OCI-LY1 (cell line): ENCODE measurements at regions not wholly inside any gene's neighbourhood (a gene's known extent, or its start where the extent isn't known, plus 50 kb on each side); places are given as distances from the start of the nearest gene placed in this dataset.

Source experiments
- H2AFZ ChIP-seq: fragments of 200-600 bp; sonication (generic), shearing (Covaris generic); 2 replicates; pipeline ENCODE4 v1.6.0; 2014; ENCODE audit warnings: antibody characterized with exemption, mild to moderate bottlenecking, low read length
- H3F3A ChIP-seq: fragments of 200-600 bp; sonication (generic), shearing (Covaris generic); 2 replicates; pipeline ENCODE4 v1.6.0; 2014; ENCODE audit warnings: mild to moderate bottlenecking, antibody characterized with exemption, low read length, moderate library complexity; ENCODE audit not compliant: insufficient read depth
- H3K27ac ChIP-seq: fragments of 200-600 bp; sonication (generic); 2 replicates; pipeline ENCODE4 v1.5.1; 2014; ENCODE audit warnings: low read length, mixed run types, mild to moderate bottlenecking, low read depth; ENCODE audit not compliant: poor library complexity, severe bottlenecking
- H3K27me3 ChIP-seq: fragments of 200-600 bp; sonication (generic); 2 replicates; pipeline ENCODE4 v1.6.0; 2014; ENCODE audit warnings: antibody characterized with exemption, mild to moderate bottlenecking, low read length, moderate library complexity; ENCODE audit not compliant: insufficient read depth
- H3K36me3 ChIP-seq: fragments of 200-600 bp; sonication (generic); 2 replicates; pipeline ENCODE4 v1.6.1; 2014; ENCODE audit warnings: mild to moderate bottlenecking, antibody characterized with exemption, low read length, moderate library complexity, mixed read lengths; ENCODE audit not compliant: insufficient read depth
- H3K4me1 ChIP-seq: fragments of 200-600 bp; sonication (generic); 2 replicates; pipeline ENCODE4 v1.5.1; 2014; ENCODE audit warnings: mild to moderate bottlenecking, low read length, moderate library complexity; ENCODE audit not compliant: insufficient read depth, severe bottlenecking
- H3K4me2 ChIP-seq: fragments of 200-600 bp; sonication (generic), shearing (Covaris generic); 2 replicates; pipeline ENCODE4 v1.6.1; 2014; ENCODE audit warnings: low read length
- H3K4me3 ChIP-seq: fragments of 200-600 bp; sonication (generic); 2 replicates; pipeline ENCODE4 v1.5.1; 2014; ENCODE audit warnings: low read length, low read depth, mild to moderate bottlenecking, mixed read lengths; ENCODE audit not compliant: poor library complexity, severe bottlenecking
- H3K79me2 ChIP-seq: fragments of 200-600 bp; shearing (Covaris generic); 2 replicates; pipeline ENCODE4 v1.6.1; 2016; ENCODE audit warnings: mixed run types, low read length, mixed read lengths; ENCODE audit not compliant: insufficient read depth
- H3K9ac ChIP-seq: fragments of 200-600 bp; sonication (generic), shearing (Covaris generic); 2 replicates; pipeline ENCODE4 v1.6.1; 2014; ENCODE audit warnings: mild to moderate bottlenecking, low read length, mixed read lengths
- H3K9me2 ChIP-seq: fragments of 200-600 bp; sonication (generic), shearing (Covaris generic); 2 replicates; pipeline ENCODE4 v1.6.1; 2014; ENCODE audit warnings: low read depth, mild to moderate bottlenecking, low read length, mixed read lengths
- H3K9me3 ChIP-seq: fragments of 200-600 bp; shearing (Covaris generic); 2 replicates; pipeline ENCODE4 v1.6.1; 2014; ENCODE audit warnings: low read length, mixed read lengths
- H4K20me1 ChIP-seq: fragments of 200-600 bp; sonication (generic), shearing (Covaris generic); 2 replicates; pipeline ENCODE4 v1.6.0; 2016; ENCODE audit warnings: mild to moderate bottlenecking, low read length; ENCODE audit not compliant: insufficient read depth
- EZH2 ChIP-seq: fragments of 200-600 bp; sonication (generic), shearing (Covaris generic); IDR thresholded peaks from 2 replicates; pipeline ENCODE4 v1.8.0; 2017; ENCODE audit warnings: borderline replicate concordance, mixed run types, mild to moderate bottlenecking, antibody characterized with exemption, low read length, moderate library complexity, mixed read lengths
- TF ChIP-seq, protein P1 (sequence below): fragments of 200-600 bp; sonication (generic), shearing (Covaris generic); IDR thresholded peaks from 2 replicates; pipeline ENCODE4 v1.5.1; 2017; ENCODE audit warnings: mild to moderate bottlenecking, antibody characterized with exemption, low read length, moderate library complexity, mixed read lengths

DNA sequence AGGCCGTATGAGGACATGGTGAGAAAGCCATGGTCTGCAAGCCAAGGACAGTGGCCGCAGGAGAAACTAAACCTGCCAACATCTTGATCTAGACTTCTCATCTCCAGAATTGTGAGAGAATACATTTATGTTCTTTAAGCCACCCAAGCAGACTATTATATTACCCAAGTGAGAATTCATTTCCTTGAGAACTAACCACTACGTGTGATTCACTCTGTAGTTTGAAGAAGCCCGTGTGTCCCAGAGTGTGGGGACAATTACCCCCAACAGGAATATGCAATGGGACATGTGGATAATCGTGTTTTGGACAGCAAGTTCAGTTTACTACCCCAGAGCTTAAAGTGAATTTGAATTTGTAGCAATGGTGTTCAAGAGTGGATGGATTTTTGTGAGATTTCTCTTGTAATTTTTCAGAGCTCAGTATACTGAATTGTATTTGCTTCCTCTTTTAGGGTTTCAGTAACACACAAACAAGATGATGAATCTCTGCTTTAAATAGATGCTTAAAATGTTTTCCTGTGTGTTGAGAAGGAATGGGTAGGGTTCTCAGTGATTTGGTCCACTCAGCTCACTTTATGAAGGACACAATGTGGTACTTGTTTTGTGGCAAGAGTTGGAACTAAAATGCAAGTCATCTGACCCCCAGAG lies 100.0 kb upstream of the ARHGAP20 start:
- H4K20me1 ChIP-seq: no peaks in the 10 kb centered on the region
- no peaks in the 10 kb centered on the region for H3K36me3 ChIP-seq
- H3K27ac ChIP-seq: no peak overlapping the region
- H3K9me3 ChIP-seq: no peaks in the 10 kb centered on the region
- TF ChIP-seq EZH2: no peak
- TF ChIP-seq, protein P1, sequence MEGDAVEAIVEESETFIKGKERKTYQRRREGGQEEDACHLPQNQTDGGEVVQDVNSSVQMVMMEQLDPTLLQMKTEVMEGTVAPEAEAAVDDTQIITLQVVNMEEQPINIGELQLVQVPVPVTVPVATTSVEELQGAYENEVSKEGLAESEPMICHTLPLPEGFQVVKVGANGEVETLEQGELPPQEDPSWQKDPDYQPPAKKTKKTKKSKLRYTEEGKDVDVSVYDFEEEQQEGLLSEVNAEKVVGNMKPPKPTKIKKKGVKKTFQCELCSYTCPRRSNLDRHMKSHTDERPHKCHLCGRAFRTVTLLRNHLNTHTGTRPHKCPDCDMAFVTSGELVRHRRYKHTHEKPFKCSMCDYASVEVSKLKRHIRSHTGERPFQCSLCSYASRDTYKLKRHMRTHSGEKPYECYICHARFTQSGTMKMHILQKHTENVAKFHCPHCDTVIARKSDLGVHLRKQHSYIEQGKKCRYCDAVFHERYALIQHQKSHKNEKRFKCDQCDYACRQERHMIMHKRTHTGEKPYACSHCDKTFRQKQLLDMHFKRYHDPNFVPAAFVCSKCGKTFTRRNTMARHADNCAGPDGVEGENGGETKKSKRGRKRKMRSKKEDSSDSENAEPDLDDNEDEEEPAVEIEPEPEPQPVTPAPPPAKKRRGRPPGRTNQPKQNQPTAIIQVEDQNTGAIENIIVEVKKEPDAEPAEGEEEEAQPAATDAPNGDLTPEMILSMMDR: no peak
- H3K4me3 ChIP-seq: no peak overlapping the region
- no peaks in the 10 kb centered on the region for H3K79me2 ChIP-seq
- no peak overlapping the region for H3K9ac ChIP-seq
- H3K4me1 ChIP-seq: no peaks in the 10 kb centered on the region
- no peaks in the 10 kb centered on the region for H3K9me2 ChIP-seq
- H2AFZ ChIP-seq: no peak overlapping the region
- H3F3A ChIP-seq: no peaks in the 10 kb centered on the region
- no peak overlapping the region for H3K4me2 ChIP-seq
- H3K27me3 ChIP-seq: no peaks in the 10 kb centered on the region

DNA sequence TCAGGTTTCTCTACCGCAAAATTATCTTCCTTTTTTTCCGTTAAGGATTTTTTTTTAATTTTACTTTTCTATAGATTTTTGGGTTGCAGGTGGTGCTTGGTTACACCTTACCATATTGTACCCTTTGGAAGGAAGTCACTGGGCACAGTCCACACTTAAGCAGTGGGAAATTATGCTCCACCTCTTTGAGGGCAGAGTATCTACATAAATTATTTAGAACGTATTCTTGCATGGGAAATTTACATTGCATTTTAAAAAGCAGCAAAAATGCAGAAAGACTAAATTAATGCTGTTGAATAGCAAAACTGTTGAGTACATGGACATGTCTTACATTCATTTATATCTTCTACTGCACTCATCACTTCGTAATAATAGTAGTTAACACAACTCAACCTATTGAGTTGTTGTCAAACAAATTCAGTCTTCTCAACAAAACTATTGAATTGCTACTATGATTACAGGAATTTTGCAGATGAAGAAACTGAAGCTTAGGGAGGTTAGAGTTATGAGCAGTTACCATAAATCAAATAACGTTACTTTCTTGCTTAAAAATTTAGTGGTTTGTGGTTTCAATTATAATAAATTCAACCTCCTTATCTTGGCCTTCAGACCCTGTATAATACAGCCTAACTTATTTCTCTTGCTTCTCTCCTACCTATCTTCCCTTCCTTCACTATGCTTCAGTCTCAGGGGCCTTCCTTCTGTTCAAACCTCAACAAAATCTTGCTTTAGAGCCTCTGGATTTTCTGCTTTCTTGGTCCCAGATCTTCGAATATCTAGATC lies 97.4 kb upstream of the ARHGAP20 start:
- Histone ChIP-seq H3F3A (no peaks in the 10 kb centered on the region), H2AFZ (no peak overlapping the region), H3K79me2 (no peaks in the 10 kb centered on the region), H3K9me2 (no peaks in the 10 kb centered on the region), H3K4me1 (no peaks in the 10 kb centered on the region), H3K36me3 (no peaks in the 10 kb centered on the region), H3K27me3 (no peaks in the 10 kb centered on the region), H3K4me2 (no peak overlapping the region), H4K20me1 (no peaks in the 10 kb centered on the region), H3K27ac (no peak overlapping the region), H3K9ac (no peak overlapping the region), H3K4me3 (no peak overlapping the region), H3K9me3 (no peaks in the 10 kb centered on the region)
- TF ChIP-seq, protein P1: no peak
- no peak for TF ChIP-seq EZH2

DNA sequence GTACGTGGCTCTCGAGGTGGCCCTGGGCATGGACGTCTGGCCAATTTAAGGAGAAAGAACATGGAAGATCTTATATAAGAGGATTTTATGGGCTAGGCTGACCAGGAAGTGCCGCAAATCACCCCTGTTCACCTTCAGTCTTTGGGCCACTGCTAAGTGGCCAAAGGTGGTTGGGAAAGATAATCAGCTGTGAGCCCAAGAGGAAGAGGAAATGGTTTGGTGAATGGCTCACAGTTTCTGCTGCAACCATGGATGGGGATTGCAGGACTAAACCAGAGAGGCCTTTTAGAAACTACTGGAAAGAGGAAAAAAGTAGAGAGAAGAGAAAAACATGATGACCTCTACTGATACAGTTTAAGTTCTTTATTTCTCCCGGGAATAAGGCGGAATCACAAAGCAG lies 96.0 kb upstream of the ARHGAP20 start:
- Histone ChIP-seq H3K9me3 (no peaks in the 10 kb centered on the region), H2AFZ (no peak overlapping the region), H3K79me2 (no peaks in the 10 kb centered on the region), H3K9ac (no peak overlapping the region), H3K9me2 (no peaks in the 10 kb centered on the region), H3K27ac (no peak overlapping the region), H4K20me1 (no peaks in the 10 kb centered on the region), H3K4me1 (no peaks in the 10 kb centered on the region), H3K4me3 (no peak overlapping the region), H3F3A (no peaks in the 10 kb centered on the region), H3K4me2 (no peak overlapping the region), H3K27me3 (no peaks in the 10 kb centered on the region), H3K36me3 (no peaks in the 10 kb centered on the region)
- no peak for TF ChIP-seq EZH2
- TF ChIP-seq, protein P1: no peak
